HG02852 (cell line): ENCODE measurements at regions not wholly inside any gene's neighbourhood (a gene's known extent, or its start where the extent isn't known, plus 50 kb on each side); places are given as distances from the start of the nearest gene placed in this dataset.

Experiments
- ATAC-seq: cut with Tn5 transposase; IDR thresholded peaks from one replicate; pipeline ENCODE4 v1.9.1; 2021; ENCODE audit warnings: mild to moderate bottlenecking, moderate library complexity; ENCODE audit not compliant: unreplicated experiment

DNA sequence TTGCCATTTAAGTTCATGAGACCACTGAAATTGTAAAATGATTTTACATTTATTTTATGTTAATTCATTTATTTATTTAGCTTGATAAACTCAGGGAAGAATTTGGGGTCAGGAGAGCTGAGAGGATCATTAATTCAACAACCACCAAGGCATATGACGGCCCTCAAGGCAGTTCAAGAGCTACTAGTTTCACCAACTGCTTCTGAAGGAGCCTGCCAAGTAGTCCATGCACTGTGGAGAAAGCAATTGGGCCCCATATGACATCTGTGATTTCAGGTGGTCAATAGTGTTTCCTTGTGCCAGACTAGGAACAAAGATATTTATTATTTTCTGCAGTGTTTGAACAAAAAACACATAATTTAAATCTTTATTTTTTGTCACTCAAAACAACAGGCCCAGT is 236.4 kb downstream of the CASP12 start:
- ATAC-seq: no peak

DNA sequence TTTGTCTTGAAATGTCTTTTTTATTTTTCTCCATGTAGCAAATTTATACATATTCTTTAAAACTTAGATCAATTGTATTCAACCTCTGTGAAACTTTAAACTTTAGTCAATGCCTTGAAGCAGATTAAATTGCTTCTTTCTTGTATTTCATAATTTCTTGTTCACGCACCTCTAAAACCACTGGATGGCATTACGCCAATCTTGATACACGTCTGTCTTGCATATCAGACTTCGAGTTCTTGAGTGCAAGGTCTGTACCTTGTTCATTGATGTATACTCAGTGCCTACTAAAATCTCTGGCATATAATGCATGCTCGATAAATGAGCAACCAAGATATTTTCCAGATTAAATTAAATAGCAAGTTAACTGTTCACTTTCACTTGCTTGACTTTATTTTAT is 236.8 kb downstream of the CASP12 start:
- ATAC-seq: no peak

DNA sequence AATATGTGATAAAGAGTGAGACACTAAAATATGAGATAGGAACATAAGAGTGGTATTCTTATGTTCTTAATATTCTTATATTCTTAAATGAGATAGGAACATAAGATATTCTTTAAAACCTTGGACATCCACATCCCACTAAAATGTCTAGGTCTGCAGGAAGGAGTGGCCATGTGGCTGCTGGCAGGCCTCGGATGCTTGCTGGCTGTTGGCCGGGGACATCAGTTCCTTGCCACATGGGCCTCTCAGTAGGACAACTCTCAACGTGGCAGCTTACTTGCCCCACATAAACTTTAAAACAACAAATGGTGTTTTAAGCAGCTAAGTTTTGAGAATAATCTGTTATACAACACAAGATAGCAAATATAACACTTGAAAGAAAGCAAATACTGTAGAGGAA is 240.1 kb downstream of the CASP12 start:
- no peak for ATAC-seq

DNA sequence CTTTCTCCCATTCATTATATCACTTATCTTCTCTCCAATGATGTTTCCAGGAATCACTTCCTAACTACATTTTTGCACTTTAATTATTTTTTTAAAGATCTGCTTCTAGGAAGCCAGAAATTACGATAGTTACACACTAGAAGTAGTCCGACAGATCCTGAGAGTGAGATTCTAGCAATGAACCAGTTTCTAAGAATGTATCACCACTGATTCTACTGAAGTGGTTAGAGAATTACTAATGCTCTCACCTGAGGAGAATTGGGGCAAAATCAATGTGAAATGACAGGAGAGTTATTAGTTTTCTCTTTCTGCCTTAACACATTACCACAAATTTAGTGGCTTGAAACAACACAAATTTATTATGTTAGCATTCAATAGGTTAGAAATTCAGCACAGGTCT is 241.2 kb downstream of the CASP12 start:
- no peak for ATAC-seq

DNA sequence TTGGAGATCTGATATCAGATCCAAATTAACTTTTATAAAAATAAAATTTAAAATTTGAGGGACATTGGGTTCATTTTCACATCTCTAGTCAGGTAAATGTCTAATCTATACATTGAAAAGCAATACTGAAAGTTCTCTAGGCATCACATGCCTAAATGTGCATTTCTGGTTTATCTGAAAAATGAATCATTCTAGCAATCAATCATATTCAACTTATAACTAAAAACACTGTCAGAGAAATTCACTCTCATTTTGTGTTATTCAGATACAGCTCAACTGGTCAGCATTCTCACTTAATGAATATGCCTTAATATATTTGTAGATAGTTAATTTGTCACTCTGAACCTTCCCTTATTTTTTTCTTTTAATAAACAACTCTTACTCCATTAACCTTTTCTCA is 243.2 kb downstream of the CASP12 start:
- no peak for ATAC-seq

DNA sequence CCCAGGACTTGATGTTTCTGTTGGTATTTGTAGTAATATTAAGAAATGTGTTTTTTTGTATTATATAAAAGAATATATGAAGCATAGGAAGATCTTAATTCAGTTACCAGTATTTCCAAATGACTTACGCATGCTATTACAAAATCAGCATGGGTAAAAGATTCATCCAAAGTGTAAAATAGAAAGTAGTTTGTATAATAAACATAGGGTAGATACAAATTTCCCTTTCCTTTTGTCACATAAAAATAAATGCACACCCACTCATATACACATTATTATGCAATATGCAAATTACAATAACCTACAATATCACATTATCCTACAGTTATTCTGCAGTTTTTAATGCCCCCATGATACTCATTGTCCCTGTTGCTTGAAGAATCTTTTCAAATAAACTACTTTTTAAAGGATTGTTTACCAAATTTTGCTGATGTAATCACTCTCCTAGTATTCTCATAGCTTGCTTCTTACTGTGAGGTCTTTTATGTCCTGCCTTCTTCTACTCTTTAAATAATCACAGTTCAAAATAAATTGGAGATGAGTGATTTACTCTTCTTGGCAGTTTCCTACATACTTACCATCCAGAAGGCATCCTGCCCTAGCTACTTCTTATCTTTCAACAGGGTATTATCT is 244.0 kb downstream of the CASP12 start:
- no peak for ATAC-seq

DNA sequence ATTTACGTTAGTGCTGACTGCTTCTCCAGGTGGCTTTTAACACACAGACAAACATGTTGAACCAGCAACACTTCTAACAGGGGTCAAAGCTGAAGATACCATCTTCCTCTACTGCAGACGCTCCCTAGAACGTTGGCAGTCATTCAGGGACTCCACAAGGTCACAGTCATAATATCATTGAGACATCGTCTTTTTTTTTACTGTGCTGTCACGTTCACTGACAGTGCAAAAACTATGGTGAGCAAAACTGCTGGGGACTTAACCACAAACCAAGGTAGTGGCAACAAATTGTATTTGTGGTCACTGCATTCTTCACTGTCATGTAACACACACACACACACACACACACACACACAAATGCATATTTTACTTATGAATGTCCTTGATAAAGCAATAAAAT is 244.9 kb downstream of the CASP12 start:
- no peak for ATAC-seq

DNA sequence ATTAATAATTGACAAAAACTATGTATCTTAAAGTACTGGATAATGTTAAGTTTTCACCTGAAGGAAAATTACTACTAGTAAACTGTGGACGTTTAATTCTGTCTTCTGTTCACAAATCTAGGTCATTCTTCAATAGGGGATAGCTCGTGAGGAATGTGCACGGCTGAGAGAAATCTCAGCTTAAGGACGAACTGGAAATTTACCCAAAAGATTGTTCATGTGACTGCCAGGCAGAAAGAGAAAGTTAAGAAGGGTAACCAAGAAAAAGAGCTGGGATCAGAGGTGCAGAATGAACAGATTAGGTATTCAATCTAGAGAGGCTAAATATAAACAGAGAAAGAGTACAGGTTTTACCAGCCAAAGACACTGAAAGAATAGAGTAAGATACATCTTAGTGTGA is 245.3 kb downstream of the CASP12 start:
- ATAC-seq: no peak

DNA sequence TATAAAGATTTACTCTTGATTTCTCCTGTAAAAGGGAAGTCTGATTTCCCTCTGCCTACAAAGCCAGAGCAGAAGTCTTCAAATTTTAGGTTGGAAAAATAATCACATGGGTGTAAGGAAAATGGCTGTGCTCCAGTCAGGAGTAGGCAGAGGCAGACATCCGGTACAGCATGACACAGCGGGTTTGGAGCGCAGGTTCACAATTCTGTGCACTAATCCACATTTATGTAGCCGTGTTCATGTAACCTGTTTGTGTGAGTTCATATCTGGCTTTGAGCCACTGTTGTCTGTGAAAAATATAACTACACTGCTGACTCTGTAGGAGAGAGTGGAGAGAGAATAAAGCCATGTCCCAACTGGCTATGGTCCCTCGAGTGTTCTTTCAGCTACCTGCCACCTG is 248.0 kb downstream of the CASP12 start:
- ATAC-seq: no peak

DNA sequence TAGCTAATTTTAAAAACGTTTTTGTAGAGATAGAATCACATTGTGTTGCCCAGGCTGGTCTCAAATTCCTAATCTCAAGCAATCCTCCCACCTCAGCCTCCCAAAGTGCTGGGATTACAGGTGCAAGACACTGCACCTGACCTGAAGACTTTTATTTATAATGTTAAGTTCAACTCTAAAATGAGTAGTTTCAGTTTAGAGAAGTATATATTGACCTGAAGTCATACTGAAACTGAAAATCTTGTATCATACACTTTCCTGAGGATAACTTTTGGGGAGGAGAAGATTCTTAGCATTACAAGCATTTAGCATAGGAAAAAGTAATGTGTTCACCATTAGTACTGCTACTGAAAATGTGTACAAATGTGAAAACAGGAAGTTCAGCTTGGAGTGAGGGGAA is 249.3 kb downstream of the CASP12 start:
- no peak for ATAC-seq

DNA sequence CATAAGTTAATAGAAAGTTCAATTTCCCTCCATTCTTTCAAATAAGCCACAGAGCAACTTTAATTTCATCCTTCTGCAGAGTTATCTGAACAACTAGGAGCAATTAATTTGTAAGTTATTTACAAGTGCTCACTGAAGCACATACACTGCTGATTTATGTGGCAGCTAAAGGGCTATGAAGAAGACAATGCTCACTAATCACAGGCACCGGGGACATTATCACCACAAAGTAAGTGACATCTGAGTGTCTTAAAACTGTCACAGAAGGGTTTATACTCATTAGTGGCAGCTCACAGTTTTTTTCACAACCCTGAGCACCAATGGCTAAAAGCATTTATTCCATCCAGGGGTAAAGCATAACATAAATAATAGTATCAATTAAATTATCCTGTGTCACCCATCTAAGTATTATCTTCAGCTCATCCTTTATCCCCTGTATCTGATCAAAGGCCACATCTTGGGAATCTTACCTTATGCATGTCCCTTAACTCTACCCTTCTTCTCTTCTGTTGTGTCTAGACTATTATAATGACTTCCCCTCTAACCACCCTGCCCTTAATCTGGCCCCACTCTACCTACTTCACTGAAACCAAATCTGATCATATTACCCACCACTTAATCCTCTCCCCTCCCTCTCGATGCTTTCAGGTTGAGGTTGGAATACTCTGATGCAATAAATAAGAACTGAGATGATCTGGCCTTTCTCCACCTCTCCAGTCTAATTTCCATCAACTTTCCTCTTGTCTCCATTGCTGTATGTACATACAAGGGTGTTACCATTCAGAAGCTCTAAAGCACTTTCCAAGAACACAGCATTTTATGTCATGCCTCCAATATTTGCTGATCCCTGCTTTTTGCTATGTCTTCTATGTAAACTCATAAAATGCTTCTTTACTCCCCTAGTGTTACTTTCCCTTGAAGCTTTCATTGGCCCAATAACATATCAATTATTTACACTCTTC is 252.7 kb downstream of the CASP12 start:
- ATAC-seq: no peak

DNA sequence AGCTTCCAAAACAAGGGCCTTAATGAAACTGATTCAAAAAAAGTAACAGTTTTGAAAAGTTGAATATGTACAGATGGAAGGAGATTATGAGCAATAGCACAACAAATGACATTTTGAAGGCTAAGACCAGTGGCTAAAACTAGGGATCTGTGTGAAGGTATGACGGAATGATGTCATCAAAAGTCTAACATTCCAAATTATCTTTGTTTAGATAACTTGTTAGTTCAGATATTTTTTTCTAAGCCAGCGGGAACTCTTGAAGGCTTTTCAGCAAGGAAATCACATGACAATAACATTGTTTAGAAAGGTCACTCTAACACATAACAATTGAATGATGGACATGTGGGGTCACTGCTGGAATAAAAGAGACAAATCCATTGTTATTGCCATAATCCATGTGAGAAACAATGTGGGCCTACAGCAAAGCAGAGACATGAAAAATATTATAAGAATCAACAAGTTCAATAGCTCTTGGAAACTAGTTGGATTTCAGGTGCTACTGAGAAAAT is 260.5 kb downstream of the CASP12 start:
- no peak for ATAC-seq

DNA sequence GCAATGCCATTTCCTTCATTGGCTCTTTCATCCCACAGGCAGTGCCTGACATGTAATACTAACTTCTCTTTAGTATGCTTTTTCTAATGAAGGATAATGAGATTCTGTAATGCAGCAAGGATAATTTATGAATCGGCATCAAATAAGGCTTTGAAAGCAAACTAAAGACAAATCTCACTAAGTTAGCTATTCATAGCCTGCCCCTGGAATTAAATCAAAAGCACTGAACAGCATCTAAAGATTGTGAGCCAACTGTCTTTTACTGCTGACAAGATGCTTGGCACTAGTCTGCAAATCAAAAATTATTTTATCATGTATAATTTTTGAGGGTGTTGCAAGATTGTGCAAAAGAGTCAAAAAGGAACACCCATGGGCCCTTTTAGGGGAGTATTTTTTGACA is 265.0 kb downstream of the CASP12 start:
- no peak for ATAC-seq

DNA sequence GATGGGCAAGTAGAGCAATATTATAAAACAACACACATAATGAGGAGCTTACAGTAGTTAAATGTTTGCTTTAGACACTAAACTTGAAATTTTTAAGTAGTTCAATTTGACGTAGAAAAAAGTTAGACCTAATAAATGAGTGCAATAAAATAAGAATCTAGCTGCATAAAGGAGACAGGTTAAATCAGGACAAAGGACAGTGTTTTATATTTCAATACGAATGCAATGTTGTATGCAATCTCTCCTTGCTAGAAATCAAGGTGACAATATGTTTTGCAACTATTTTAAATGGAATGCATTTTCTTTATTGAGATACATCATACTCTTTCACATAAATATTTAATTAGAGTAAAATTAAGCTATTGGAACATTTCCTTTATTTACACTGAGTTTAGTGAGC is 267.9 kb downstream of the CASP12 start:
- ATAC-seq: no peak

DNA sequence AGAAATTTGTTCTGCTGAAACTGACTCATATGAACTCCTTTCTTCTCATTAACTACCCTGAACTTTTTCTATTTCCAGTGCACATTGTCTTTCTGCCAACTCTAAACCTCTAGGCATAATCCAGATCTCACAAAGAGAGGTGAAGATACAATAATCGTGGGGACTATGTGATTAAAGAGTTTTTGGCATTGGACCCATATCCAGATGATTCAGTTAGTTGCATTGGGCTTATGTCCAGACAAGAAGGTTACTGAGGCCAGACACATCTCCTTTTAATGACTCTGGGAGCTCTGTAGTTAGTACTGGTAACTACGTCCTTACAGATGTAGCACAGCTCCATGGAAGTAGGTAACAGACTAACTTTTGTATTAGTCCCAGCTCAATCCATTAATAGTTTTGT is 273.0 kb downstream of the CASP12 start:
- no peak for ATAC-seq

DNA sequence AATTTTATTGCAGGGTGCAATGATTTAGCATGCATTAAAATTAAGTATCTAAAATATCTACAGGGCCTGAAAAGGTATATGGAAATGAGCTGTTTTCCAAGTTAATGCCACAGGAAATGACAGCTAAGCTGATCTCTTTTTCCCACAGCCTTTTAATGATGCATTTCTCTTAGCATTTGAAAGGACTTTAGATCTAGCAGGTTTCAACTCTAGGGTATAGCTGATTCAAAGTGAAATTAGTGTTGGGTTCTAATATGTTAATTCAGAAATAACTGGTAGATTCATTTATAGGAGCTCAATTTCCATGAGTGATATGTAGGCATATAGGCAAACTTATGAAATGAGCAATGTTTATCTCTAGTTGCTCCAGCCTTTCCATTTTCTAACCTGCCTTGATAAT is 274.2 kb downstream of the CASP12 start:
- ATAC-seq: no peak

DNA sequence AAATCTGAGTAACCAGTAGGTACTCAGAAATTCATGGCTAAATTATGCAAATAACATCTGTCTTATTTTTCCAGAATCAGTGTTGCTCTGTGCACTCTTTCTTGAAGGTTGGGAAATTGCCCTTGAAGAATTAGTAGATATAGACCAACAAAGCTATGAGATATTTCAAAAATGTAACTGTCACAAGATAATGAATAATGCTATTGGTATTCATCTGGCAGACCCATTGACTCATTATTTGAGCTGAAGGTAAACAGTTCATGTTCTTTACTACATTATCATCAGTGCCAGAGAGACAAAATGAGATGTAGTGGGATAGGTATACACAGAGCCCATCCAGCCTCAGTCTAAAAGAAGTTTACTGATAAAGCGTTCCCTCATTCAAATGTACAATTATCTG is 274.7 kb downstream of the CASP12 start:
- ATAC-seq: no peak

DNA sequence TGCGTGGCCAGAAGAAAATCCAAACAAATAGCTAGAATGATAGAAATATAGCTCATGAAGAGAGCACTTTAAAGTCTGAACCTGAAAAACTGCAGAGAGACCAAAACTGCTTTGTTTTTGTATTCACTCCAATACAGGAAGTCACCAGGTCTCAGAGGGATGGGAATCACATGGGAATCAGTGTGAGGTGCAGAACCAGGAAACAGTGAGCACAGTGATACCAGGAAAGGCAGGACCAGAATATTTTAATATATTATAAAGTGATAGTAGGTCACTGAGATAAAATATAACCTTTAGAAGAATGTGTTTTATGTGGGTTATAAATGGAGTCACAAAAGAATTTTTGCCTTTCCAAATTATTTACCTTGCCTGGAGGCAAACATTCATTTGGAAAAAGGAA is 277.3 kb downstream of the CASP12 start:
- ATAC-seq: no peak

DNA sequence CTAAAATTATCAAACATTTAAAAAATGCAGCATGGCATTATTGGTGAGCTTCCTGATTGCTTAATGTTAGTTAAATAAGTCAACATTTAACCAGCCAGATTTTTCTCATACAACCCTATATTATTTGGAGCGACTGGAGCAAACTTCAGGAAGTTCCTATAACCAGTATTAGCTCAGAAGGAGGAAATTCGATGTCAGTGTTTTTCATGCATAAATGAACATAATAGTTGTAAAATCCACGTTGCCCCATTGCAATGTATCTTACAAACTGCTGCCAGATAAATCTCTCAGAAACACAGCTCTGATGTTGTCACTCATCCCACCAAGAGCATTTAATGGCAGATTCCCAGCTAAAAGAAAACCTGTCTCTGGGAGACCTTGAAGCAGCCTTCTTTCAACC is 278.5 kb downstream of the CASP12 start:
- ATAC-seq: no peak

DNA sequence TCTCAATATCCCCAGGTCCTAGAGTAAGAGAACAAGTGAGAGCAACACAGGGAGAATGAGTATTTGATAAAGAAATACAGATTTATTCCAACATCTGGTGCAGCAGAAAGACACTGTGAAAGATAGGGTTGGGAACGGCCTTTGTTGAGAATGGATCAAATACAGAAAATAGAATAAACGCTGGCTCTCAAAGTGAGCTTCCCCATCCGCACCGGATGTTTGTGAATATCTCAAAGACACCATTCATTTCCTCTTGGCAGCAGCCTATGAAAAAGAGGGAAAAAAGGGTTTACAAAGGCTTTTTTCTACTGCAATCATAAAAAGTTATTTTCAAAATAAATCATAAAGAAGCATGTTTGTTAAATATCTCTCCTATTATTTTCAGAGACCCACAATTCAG is 279.3 kb downstream of the CASP12 start:
- no peak for ATAC-seq

DNA sequence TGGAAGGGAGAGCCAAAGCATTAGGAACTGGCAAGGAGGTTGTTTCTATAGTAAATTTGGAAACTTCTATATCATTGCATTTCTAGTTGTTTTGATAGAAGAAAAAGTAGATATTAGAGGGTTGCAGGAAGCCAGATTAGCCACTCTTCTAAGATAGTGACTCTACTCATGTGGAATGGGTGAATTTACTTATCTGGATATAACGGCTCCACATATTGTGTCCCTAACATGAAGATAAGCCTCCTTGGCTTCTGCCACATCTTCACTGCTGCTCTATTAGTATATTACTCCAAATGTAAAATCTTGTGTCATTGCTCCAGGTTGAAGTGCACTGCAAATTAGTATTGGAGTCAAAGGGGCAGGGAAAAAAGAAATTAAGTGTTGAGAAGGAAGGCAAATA is 283.3 kb downstream of the CASP12 start:
- ATAC-seq: no peak

DNA sequence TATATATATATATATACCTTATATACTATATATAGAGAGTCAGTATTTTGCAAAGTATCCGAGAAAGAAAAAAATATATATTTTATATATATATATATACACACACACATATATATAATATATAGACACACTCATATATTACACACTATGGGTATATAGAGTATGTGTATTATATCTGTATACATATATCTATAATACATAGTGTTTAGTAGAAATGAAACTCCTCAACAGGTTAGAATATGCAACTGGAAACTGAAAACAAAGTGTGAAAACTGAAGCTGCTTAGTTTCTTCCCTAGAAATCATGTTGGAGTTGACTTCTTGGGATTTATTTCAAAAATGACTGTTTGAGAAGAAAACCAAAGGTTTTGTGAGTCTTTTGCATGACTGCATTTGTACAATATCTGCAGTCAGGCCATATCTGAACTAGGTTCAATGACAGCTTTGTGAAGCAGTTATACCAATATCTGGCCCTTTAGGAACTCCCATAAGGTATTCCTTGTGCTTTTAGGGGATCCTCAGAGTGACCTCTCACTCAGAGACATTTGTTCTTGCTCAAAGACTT is 284.1 kb downstream of the CASP12 start:
- no peak for ATAC-seq
